Epithelial cell of esophagus (primary cell): ENCODE measurements at regions not wholly inside any gene's neighbourhood (a gene's known extent, or its start where the extent isn't known, plus 50 kb on each side); places are given as distances from the start of the nearest gene placed in this dataset.

Experiments used
- DNase-seq: peaks from one replicate; pipeline ENCODE4 v3.0.0; 2010; ENCODE audit warnings: low read depth
- H3K4me3 ChIP-seq: 2 replicates; pipeline ENCODE4 v1.5.1; 2011; ENCODE audit warnings: mild to moderate bottlenecking, low read length, control low read depth
- CTCF ChIP-seq: IDR thresholded peaks from 2 replicates; pipeline ENCODE4 v1.5.1; 2011; ENCODE audit warnings: low read depth, mild to moderate bottlenecking, low read length, control low read depth, inconsistent platforms; ENCODE audit not compliant: insufficient read depth; ENCODE audit errors: missing control alignments

DNA sequence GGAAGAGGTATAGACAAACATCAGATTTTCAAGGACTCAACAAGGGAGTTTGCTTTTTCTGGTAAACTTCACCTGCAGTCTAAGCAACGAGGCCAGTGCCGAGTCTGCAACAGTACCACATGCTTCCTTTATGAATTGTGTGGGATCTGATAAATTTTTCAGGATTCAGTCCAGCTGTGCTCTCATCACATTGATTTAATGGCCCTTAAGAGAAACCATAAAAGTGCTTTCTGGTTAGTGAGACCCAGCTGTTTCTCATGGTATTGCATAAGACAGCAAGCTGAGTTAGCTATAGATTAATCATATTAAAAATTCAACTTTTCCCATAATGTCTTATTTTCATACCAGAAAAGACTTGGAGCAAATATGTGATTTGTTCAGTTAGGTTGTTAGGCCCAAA lies 291.4 kb downstream of the CENPW start:
- TF ChIP-seq CTCF = no peak
- no peak for DNase-seq
- no peak overlapping the region for H3K4me3 ChIP-seq

GRCh38 chr6:126632271-126632670 lies 292.4 kb downstream of the CENPW start:
- no peak overlapping the region for H3K4me3 ChIP-seq
- DNase-seq = no peak
- TF ChIP-seq CTCF = no peak

DNA sequence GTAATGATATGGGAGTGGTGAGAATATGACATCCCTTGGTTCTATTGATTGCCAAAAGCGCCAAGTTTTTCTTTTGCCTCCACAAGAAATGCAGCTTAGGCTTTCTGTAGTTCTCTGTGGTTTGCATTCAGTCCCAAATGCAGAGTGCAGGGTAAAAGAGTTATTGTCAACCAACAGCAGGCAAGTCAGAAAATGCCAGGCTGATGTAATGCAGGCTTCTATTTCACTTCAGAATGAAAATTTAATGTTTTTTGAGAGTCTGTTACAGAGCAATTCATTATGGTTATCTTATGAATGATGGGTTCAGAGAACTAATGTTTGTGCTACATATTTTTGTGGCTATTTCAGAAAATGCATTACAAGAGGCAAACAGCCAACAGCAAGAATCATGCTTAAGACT lies 293.5 kb downstream of the CENPW start:
- no peak for DNase-seq
- H3K4me3 ChIP-seq = no peak overlapping the region
- TF ChIP-seq CTCF = no peak

GRCh38 chr6:126640356-126640755 lies 300.4 kb downstream of the CENPW start:
- no peak for TF ChIP-seq CTCF
- H3K4me3 ChIP-seq = no peak overlapping the region

GRCh38 chr6:126640921-126641320 lies 301.0 kb downstream of the CENPW start:
- no peak for TF ChIP-seq CTCF
- no peak for DNase-seq
- no peak overlapping the region for H3K4me3 ChIP-seq

More at GRCh38 chr6:126640356-126640755, 300.4 kb downstream of the CENPW start:
- DNase-seq = no peak

DNA sequence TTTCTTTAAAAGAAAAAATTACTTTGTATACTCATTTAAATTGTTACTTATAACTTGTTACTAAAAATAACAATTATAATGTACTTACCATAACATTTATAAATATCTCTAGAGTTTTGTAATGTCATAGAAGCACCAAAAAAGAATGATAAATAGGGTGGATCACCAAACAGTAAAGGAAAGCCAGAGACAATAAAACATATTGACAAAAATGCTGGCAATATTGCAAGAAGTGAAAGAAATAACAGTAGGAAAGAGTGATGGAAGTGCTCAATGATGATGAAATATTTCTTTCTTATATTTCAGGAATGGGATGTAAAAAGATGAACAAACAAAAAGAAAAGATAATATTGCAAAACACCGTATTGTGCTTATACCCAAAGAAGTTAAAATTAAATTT lies 301.7 kb downstream of the CENPW start:
- DNase-seq = no peak
- no peak for TF ChIP-seq CTCF
- H3K4me3 ChIP-seq = no peak overlapping the region

- no peak for TF ChIP-seq CTCF
- no peak for DNase-seq
- no peak overlapping the region for H3K4me3 ChIP-seq
Observed at GRCh38 chr6:126643352-126643751, 303.4 kb downstream of the CENPW start.
